ENCODE measurements at regions not wholly inside any gene's neighbourhood (a gene's known extent, or its start where the extent isn't known, plus 50 kb on each side); places are given as distances from the start of the nearest gene placed in this dataset.

- H3K27me3 ChIP-seq (ENCODE audit: insufficient read depth, low read length): no peaks in the 10 kb centered on the region
- ChIA-PET POLR2A (no interaction called here), CTCF (no interaction called here), RAD21 (ENCODE audit: low non-redundant PET in 1 of 2, low total read pairs in 2 of 2, uncharacterized antibody in 2 of 2, unreplicated experiment in 2 of 2) (no interaction called here)
- no peak overlapping the region for H3K4me3 ChIP-seq (replicated peaks in 1 of 2; ENCODE audit: low read depth in 1 of 2, low read length in 2 of 2)
- H2AFZ ChIP-seq (ENCODE audit: low read depth, low read length, poor library complexity, severe bottlenecking): no peak overlapping the region
- H3K9me3 ChIP-seq (ENCODE audit: control insufficient read depth in 1 of 2, insufficient read depth in 1 of 2, low read depth in 1 of 2, low read length in 2 of 2): no peaks in the 10 kb centered on the region
- intact Hi-C loops (cut with micrococcal nuclease): no loop called here
- no peaks in the 10 kb centered on the region for H4K20me1 ChIP-seq (ENCODE audit: insufficient read depth)
- H3K79me2 ChIP-seq (ENCODE audit: insufficient read depth, low read length): no peaks in the 10 kb centered on the region
- H3K4me2 ChIP-seq (ENCODE audit: low read length): no peak overlapping the region
- BruUV-seq (replicated peaks): no TSS peak
- H3K4me1 ChIP-seq (ENCODE audit: control insufficient read depth in 1 of 2, insufficient read depth in 2 of 2, low read length in 2 of 2): 0 out of 4 replicates have a peak, but pooled peaks cover 0 to 3% of the 10 kb centered on the region in 2 experiments
- ATAC-seq (no peak), DNase-seq (ENCODE audit: low read depth, low spot score) (no peak)
- no peak overlapping the region for H3K27ac ChIP-seq (ENCODE audit: low read depth, low read length)
- no peaks in the 10 kb centered on the region for H3K36me3 ChIP-seq (ENCODE audit: control insufficient read depth in 1 of 2, insufficient read depth in 2 of 2, low read length in 2 of 2)
- no peak overlapping the region for H3K9ac ChIP-seq (ENCODE audit: low read length)
- TF ChIP-seq POLR2A (IDR thresholded peaks at IDR 0.05; ENCODE audit: borderline replicate concordance, extremely low read depth, insufficient read depth, insufficient read length) (no peak), ELF1 (IDR thresholded peaks at IDR 0.05; ENCODE audit: borderline replicate concordance, low read depth) (no peak), SIN3A (IDR thresholded peaks at IDR 0.05; ENCODE audit: low read depth) (no peak), RAD21 (IDR thresholded peaks at IDR 0.05; ENCODE audit: low read depth) (no peak), ZBTB33 (IDR thresholded peaks at IDR 0.05; ENCODE audit: extremely low read depth, insufficient replicate concordance, low read length) (no peak)
- H3K9me2 ChIP-seq (ENCODE audit: insufficient read depth): no peaks in the 10 kb centered on the region
These were observed 57.5 kb upstream of the CPO start for GRCh38 chr2:206881708-206882410.

- H3K36me3 ChIP-seq (ENCODE audit: control insufficient read depth in 1 of 2, insufficient read depth in 2 of 2, low read length in 2 of 2): no peaks in the 10 kb centered on the region
- H3K27me3 ChIP-seq (ENCODE audit: insufficient read depth, low read length): no peaks in the 10 kb centered on the region
- BruUV-seq (replicated peaks): no TSS peak
- ChIA-PET RAD21 (ENCODE audit: low non-redundant PET in 1 of 2, low total read pairs in 2 of 2, uncharacterized antibody in 2 of 2, unreplicated experiment in 2 of 2) (no interaction called here), POLR2A (no interaction called here), CTCF (no interaction called here)
- no peak for TF ChIP-seq EZH2phosphoT487 (IDR thresholded peaks at IDR 0.05; ENCODE audit: borderline replicate concordance)
- no peak for TF ChIP-seq JUND (IDR thresholded peaks at IDR 0.05)
- ATAC-seq: no peak
- no peaks in the 10 kb centered on the region for H3K9me3 ChIP-seq (ENCODE audit: control insufficient read depth in 1 of 2, insufficient read depth in 1 of 2, low read depth in 1 of 2, low read length in 2 of 2)
- no peak overlapping the region for H3K27ac ChIP-seq (ENCODE audit: low read depth, low read length)
- H3K4me2 ChIP-seq (ENCODE audit: low read length): no peak overlapping the region
- H2AFZ ChIP-seq (ENCODE audit: low read depth, low read length, poor library complexity, severe bottlenecking): no peak overlapping the region
- no peak overlapping the region for H3K4me3 ChIP-seq (replicated peaks in 1 of 2; ENCODE audit: low read depth in 1 of 2, low read length in 2 of 2)
- H4K20me1 ChIP-seq (ENCODE audit: insufficient read depth): no peaks in the 10 kb centered on the region
- H3K79me2 ChIP-seq (ENCODE audit: insufficient read depth, low read length): no peaks in the 10 kb centered on the region
- no peak for DNase-seq (ENCODE audit: low read depth, low spot score)
- H3K4me1 ChIP-seq (ENCODE audit: control insufficient read depth in 1 of 2, insufficient read depth in 2 of 2, low read length in 2 of 2): no peaks in the 10 kb centered on the region
- no peak overlapping the region for H3K9ac ChIP-seq (ENCODE audit: low read length)
- no peaks in the 10 kb centered on the region for H3K9me2 ChIP-seq (ENCODE audit: insufficient read depth)
- intact Hi-C loops (cut with micrococcal nuclease): no loop called here
These were observed 52.6 kb upstream of the CPO start for GRCh38 chr2:206886696-206887095.

All from HCT116 (cell line).